Rectal smooth muscle tissue (tissue), 1 donor: ENCODE measurements at regions not wholly inside any gene's neighbourhood (a gene's known extent, or its start where the extent isn't known, plus 50 kb on each side); places are given as distances from the start of the nearest gene placed in this dataset.
"Not testable (repeated sequence)": the region's sequence is repeated elsewhere in the genome, so short reads cannot be mapped to it uniquely, and the experiment has no call there.

Experiments used
- H3K27ac ChIP-seq: one replicate; pipeline ENCODE4 v1.7.0; 2013; ENCODE audit warnings: low read depth, low read length, inconsistent platforms
- H3K27me3 ChIP-seq: one replicate; pipeline ENCODE4 v1.7.0; 2013; ENCODE audit warnings: low read length; ENCODE audit not compliant: control insufficient read depth, insufficient read depth
- H3K36me3 ChIP-seq: one replicate; pipeline ENCODE4 v1.7.0; 2013; ENCODE audit warnings: low read length; ENCODE audit not compliant: control insufficient read depth, insufficient read depth
- H3K4me1 ChIP-seq: one replicate; pipeline ENCODE4 v1.7.0; 2013; ENCODE audit warnings: low read length; ENCODE audit not compliant: control insufficient read depth, insufficient read depth
- H3K4me3 ChIP-seq: one replicate; pipeline ENCODE4 v1.7.0; 2013; ENCODE audit warnings: low read length
- H3K9ac ChIP-seq: one replicate; pipeline ENCODE4 v1.7.0; 2013; ENCODE audit warnings: low read length

GRCh38 chr1:234836045-234836681 lies 226.2 kb upstream of the IRF2BP2 start:
- no peaks in the 10 kb centered on the region for H3K36me3 ChIP-seq
- no peak overlapping the region for H3K9ac ChIP-seq
- no peak overlapping the region for H3K4me3 ChIP-seq
- H3K27me3 ChIP-seq: no peaks in the 10 kb centered on the region
- no peak overlapping the region for H3K27ac ChIP-seq
- no peaks in the 10 kb centered on the region for H3K4me1 ChIP-seq

GRCh38 chr1:234835239-234835638 lies 225.3 kb upstream of the IRF2BP2 start:
- Histone ChIP-seq H3K9ac (no peak overlapping the region), H3K4me1 (no peaks in the 10 kb centered on the region), H3K36me3 (no peaks in the 10 kb centered on the region), H3K27ac (no peak overlapping the region), H3K4me3 (no peak overlapping the region), H3K27me3 (no peaks in the 10 kb centered on the region)

- H3K36me3 ChIP-seq: no peaks in the 10 kb centered on the region
- no peak overlapping the region for H3K27ac ChIP-seq
- H3K4me1 ChIP-seq: no peaks in the 10 kb centered on the region
- no peaks in the 10 kb centered on the region for H3K27me3 ChIP-seq
- no peak overlapping the region for H3K4me3 ChIP-seq
- H3K9ac ChIP-seq: no peak overlapping the region
Measured at GRCh38 chr1:234833646-234834045, 223.7 kb upstream of the IRF2BP2 start.

GRCh38 chr1:234833118-234833517 lies 223.1 kb upstream of the IRF2BP2 start:
- H3K27ac ChIP-seq: no peak overlapping the region
- no peaks in the 10 kb centered on the region for H3K27me3 ChIP-seq
- H3K36me3 ChIP-seq: no peaks in the 10 kb centered on the region
- H3K9ac ChIP-seq: no peak overlapping the region
- H3K4me1 ChIP-seq: no peaks in the 10 kb centered on the region
- no peak overlapping the region for H3K4me3 ChIP-seq

- Histone ChIP-seq H3K36me3 (no peaks in the 10 kb centered on the region), H3K27ac (no peak overlapping the region), H3K4me3 (no peak overlapping the region), H3K9ac (no peak overlapping the region), H3K27me3 (no peaks in the 10 kb centered on the region), H3K4me1 (no peaks in the 10 kb centered on the region)
Measured at GRCh38 chr1:234827656-234828055, 217.7 kb upstream of the IRF2BP2 start.

GRCh38 chr1:234827181-234827580 lies 217.2 kb upstream of the IRF2BP2 start:
- H3K27ac ChIP-seq: no peak overlapping the region
- H3K4me3 ChIP-seq: no peak overlapping the region
- no peaks in the 10 kb centered on the region for H3K4me1 ChIP-seq
- no peaks in the 10 kb centered on the region for H3K36me3 ChIP-seq
- H3K27me3 ChIP-seq: no peaks in the 10 kb centered on the region
- H3K9ac ChIP-seq: no peak overlapping the region

- no peaks in the 10 kb centered on the region for H3K27me3 ChIP-seq
- H3K4me1 ChIP-seq: no peaks in the 10 kb centered on the region
Measured at GRCh38 chr1:234826352-234826751, 216.4 kb upstream of the IRF2BP2 start.

GRCh38 chr1:234825498-234826165 lies 215.7 kb upstream of the IRF2BP2 start:
- Histone ChIP-seq H3K27me3 (no peaks in the 10 kb centered on the region), H3K4me1 (no peaks in the 10 kb centered on the region), H3K4me3 (no peak overlapping the region), H3K27ac (no peak overlapping the region), H3K9ac (no peak overlapping the region), H3K36me3 (no peaks in the 10 kb centered on the region)

More at GRCh38 chr1:234826352-234826751, 216.4 kb upstream of the IRF2BP2 start:
- Histone ChIP-seq H3K9ac (no peak overlapping the region), H3K36me3 (no peaks in the 10 kb centered on the region), H3K4me3 (no peak overlapping the region), H3K27ac (no peak overlapping the region)

- H3K4me3 ChIP-seq, H3K4me1 ChIP-seq, H3K9ac ChIP-seq, H3K27ac ChIP-seq, H3K27me3 ChIP-seq, H3K36me3 ChIP-seq: not testable (repeated sequence)
Measured at GRCh38 chr1:234824836-234825235, 214.9 kb upstream of the IRF2BP2 start.

- H3K4me1 ChIP-seq: no peaks in the 10 kb centered on the region
- H3K27ac ChIP-seq: no peak overlapping the region
- H3K36me3 ChIP-seq: no peaks in the 10 kb centered on the region
- no peaks in the 10 kb centered on the region for H3K27me3 ChIP-seq
- peak overlapping the region; percentile 19 for H3K4me3 ChIP-seq
- H3K9ac ChIP-seq: no peak overlapping the region
Measured at GRCh38 chr1:234823191-234824176, 213.5 kb upstream of the IRF2BP2 start.

GRCh38 chr1:234821840-234822239 lies 211.9 kb upstream of the IRF2BP2 start:
- Histone ChIP-seq H3K4me3 (no peak overlapping the region), H3K27me3 (no peaks in the 10 kb centered on the region), H3K36me3 (no peaks in the 10 kb centered on the region), H3K4me1 (peaks cover 6% of the 10 kb centered on the region), H3K9ac (no peak overlapping the region), H3K27ac (no peak overlapping the region)

GRCh38 chr1:234820597-234820996 lies 210.6 kb upstream of the IRF2BP2 start:
- Histone ChIP-seq H3K4me1 (peaks cover 6% of the 10 kb centered on the region), H3K27ac (no peak overlapping the region), H3K27me3 (no peaks in the 10 kb centered on the region), H3K9ac (no peak overlapping the region), H3K36me3 (no peaks in the 10 kb centered on the region), H3K4me3 (no peak overlapping the region)
